RWPE2 (cell line): ENCODE measurements at regions not wholly inside any gene's neighbourhood (a gene's known extent, or its start where the extent isn't known, plus 50 kb on each side); places are given as distances from the start of the nearest gene placed in this dataset.

Experiments
- ATAC-seq: fragments of 200-7000 bp; cut with Tn5 transposase; 3 replicates; pipeline ENCODE4 v1.9.1; 2021; ENCODE audit warnings: low read depth
- DNase-seq: peaks from one replicate; pipeline ENCODE4 v3.0.0-alpha.2; 2020; ENCODE audit warnings: low spot score
- H3K27ac ChIP-seq: fragments of 450-650 bp; 2 replicates; pipeline ENCODE4 v1.5.1; 2017; ENCODE audit warnings: mild to moderate bottlenecking; ENCODE audit not compliant: poor library complexity, severe bottlenecking
- H3K27me3 ChIP-seq: fragments of 250-450 bp; sonication (Bioruptor Pico); 2 replicates; pipeline ENCODE4 v1.5.1; 2021; ENCODE audit warnings: mild to moderate bottlenecking, moderate library complexity; ENCODE audit not compliant: insufficient read depth, poor library complexity, severe bottlenecking
- H3K36me3 ChIP-seq: fragments of 250-450 bp; sonication (Bioruptor Pico); 2 replicates; pipeline ENCODE4 v1.5.1; 2020; ENCODE audit warnings: low read depth, mild to moderate bottlenecking, moderate library complexity
- H3K4me1 ChIP-seq: fragments of 250-450 bp; sonication (Bioruptor Pico); 2 replicates; pipeline ENCODE4 v1.5.1; 2021; ENCODE audit warnings: mild to moderate bottlenecking, moderate library complexity; ENCODE audit not compliant: insufficient read depth, poor library complexity, severe bottlenecking
- H3K4me3 ChIP-seq: fragments of 250-450 bp; sonication (Bioruptor Pico); 2 replicates; pipeline ENCODE4 v1.5.1; 2021; ENCODE audit warnings: mild to moderate bottlenecking, moderate library complexity; ENCODE audit not compliant: severe bottlenecking
- H3K9me3 ChIP-seq: fragments of 250-450 bp; sonication (Bioruptor Pico); 2 replicates; pipeline ENCODE4 v1.5.1; 2021; ENCODE audit warnings: mild to moderate bottlenecking, moderate library complexity; ENCODE audit not compliant: severe bottlenecking
- CTCF ChIP-seq: fragments of 450-650 bp; IDR thresholded peaks from one replicate; pipeline ENCODE4 v1.5.1; 2017; ENCODE audit warnings: mild to moderate bottlenecking, moderate library complexity; ENCODE audit not compliant: poor library complexity, severe bottlenecking

GRCh38 chr13:106887686-106888085 lies 319.7 kb upstream of the ARGLU1 start:
- H3K27ac ChIP-seq: no peak overlapping the region
- no peak overlapping the region for H3K4me3 ChIP-seq
- no peaks in the 10 kb centered on the region for H3K9me3 ChIP-seq
- DNase-seq (no peak), ATAC-seq (no peak)
- peaks cover 3% of the 10 kb centered on the region for H3K27me3 ChIP-seq
- H3K4me1 ChIP-seq: no peaks in the 10 kb centered on the region
- H3K36me3 ChIP-seq: no peaks in the 10 kb centered on the region
- no peak for TF ChIP-seq CTCF

GRCh38 chr13:106883976-106884375 lies 316.0 kb upstream of the ARGLU1 start:
- ATAC-seq (no peak), DNase-seq (no peak)
- no peaks in the 10 kb centered on the region for H3K4me1 ChIP-seq
- H3K27ac ChIP-seq: no peak overlapping the region
- H3K36me3 ChIP-seq: no peaks in the 10 kb centered on the region
- no peak overlapping the region for H3K4me3 ChIP-seq
- peaks cover 11% of the 10 kb centered on the region for H3K27me3 ChIP-seq
- TF ChIP-seq CTCF: no peak
- H3K9me3 ChIP-seq: no peaks in the 10 kb centered on the region

- DNase-seq: no peak
- no peak for ATAC-seq
- no peaks in the 10 kb centered on the region for H3K9me3 ChIP-seq
- TF ChIP-seq CTCF: no peak
- H3K36me3 ChIP-seq: no peaks in the 10 kb centered on the region
- peaks cover 11% of the 10 kb centered on the region for H3K27me3 ChIP-seq
- H3K4me3 ChIP-seq: no peak overlapping the region
- H3K27ac ChIP-seq: no peak overlapping the region
- no peaks in the 10 kb centered on the region for H3K4me1 ChIP-seq
These were observed 314.3 kb upstream of the ARGLU1 start for GRCh38 chr13:106882246-106882645.

GRCh38 chr13:106879806-106880205 lies 311.9 kb upstream of the ARGLU1 start:
- DNase-seq: no peak
- Histone ChIP-seq H3K27ac (no peak overlapping the region), H3K27me3 (peaks cover 11% of the 10 kb centered on the region), H3K4me3 (no peak overlapping the region), H3K36me3 (no peaks in the 10 kb centered on the region), H3K4me1 (no peaks in the 10 kb centered on the region), H3K9me3 (no peaks in the 10 kb centered on the region)
- no peak for TF ChIP-seq CTCF
- no peak for ATAC-seq

GRCh38 chr13:106874323-106874722 lies 306.4 kb upstream of the ARGLU1 start:
- H3K27ac ChIP-seq: no peak overlapping the region
- H3K27me3 ChIP-seq: no peaks in the 10 kb centered on the region
- no peak for DNase-seq
- no peak overlapping the region for H3K4me3 ChIP-seq
- TF ChIP-seq CTCF: no peak
- no peaks in the 10 kb centered on the region for H3K36me3 ChIP-seq
- H3K4me1 ChIP-seq: no peaks in the 10 kb centered on the region
- H3K9me3 ChIP-seq: no peaks in the 10 kb centered on the region
- no peak for ATAC-seq
